T-helper 2 cell treated with Interferon-gamma antibody and Interleukin-4, amounts not matched to agents 5 μg/mL and 100 μg/mL, for 36 hours (primary cell): ENCODE measurements at regions not wholly inside any gene's neighbourhood (a gene's known extent, or its start where the extent isn't known, plus 50 kb on each side); places are given as distances from the start of the nearest gene placed in this dataset.

Source experiments
- DNase-seq: peaks from one replicate; pipeline ENCODE4 v3.0.0; 2021; ENCODE audit warnings: low spot score
- H3K27ac Mint-ChIP-seq: one replicate; pipeline ENCODE4 v1.8.0; 2021; ENCODE audit warnings: mild to moderate bottlenecking, mixed read lengths
- H3K27me3 Mint-ChIP-seq: one replicate; pipeline ENCODE4 v1.8.0; 2021; ENCODE audit warnings: low read depth, mixed read lengths
- H3K36me3 Mint-ChIP-seq: one replicate; pipeline ENCODE4 v1.8.0; 2021; ENCODE audit warnings: low read depth, mixed read lengths
- H3K4me1 Mint-ChIP-seq: one replicate; pipeline ENCODE4 v1.8.0; 2021; ENCODE audit warnings: low read depth, mixed read lengths
- H3K4me3 Mint-ChIP-seq: one replicate; pipeline ENCODE4 v1.8.0; 2022; ENCODE audit warnings: mild to moderate bottlenecking, moderate library complexity, mixed read lengths
- H3K9me3 Mint-ChIP-seq: one replicate; pipeline ENCODE4 v1.8.0; 2021; ENCODE audit warnings: mixed read lengths

GRCh38 chr7:46003896-46004875 lies 83.1 kb upstream of the IGFBP3 start:
- H3K36me3 Mint-ChIP-seq = no peaks in the 10 kb centered on the region
- no peaks in the 10 kb centered on the region for H3K9me3 Mint-ChIP-seq
- H3K27ac Mint-ChIP-seq = no peak overlapping the region

GRCh38 chr7:46003161-46003560 lies 82.1 kb upstream of the IGFBP3 start:
- Mint-ChIP-seq H3K9me3 (no peaks in the 10 kb centered on the region), H3K4me3 (no peak overlapping the region), H3K4me1 (no peaks in the 10 kb centered on the region), H3K36me3 (no peaks in the 10 kb centered on the region), H3K27me3 (no peaks in the 10 kb centered on the region), H3K27ac (no peak overlapping the region)
- no peak for DNase-seq

More at GRCh38 chr7:46003896-46004875, 83.1 kb upstream of the IGFBP3 start:
- no peak overlapping the region for H3K4me3 Mint-ChIP-seq
- no peaks in the 10 kb centered on the region for H3K4me1 Mint-ChIP-seq
- no peak for DNase-seq
- H3K27me3 Mint-ChIP-seq = no peaks in the 10 kb centered on the region

- Mint-ChIP-seq H3K9me3 (peaks cover 17% of the 10 kb centered on the region), H3K27me3 (no peaks in the 10 kb centered on the region), H3K36me3 (no peaks in the 10 kb centered on the region), H3K27ac (no peak overlapping the region), H3K4me3 (no peak overlapping the region), H3K4me1 (no peaks in the 10 kb centered on the region)
- no peak for DNase-seq
Measured at GRCh38 chr7:46000513-46000912, 79.4 kb upstream of the IGFBP3 start.

- H3K27me3 Mint-ChIP-seq = no peaks in the 10 kb centered on the region
- no peak overlapping the region for H3K27ac Mint-ChIP-seq
- no peak overlapping the region for H3K4me3 Mint-ChIP-seq
- no peaks in the 10 kb centered on the region for H3K4me1 Mint-ChIP-seq
- DNase-seq = no peak
- no peaks in the 10 kb centered on the region for H3K36me3 Mint-ChIP-seq
- H3K9me3 Mint-ChIP-seq = peaks cover 20% of the 10 kb centered on the region
Measured at GRCh38 chr7:45999541-45999940, 78.5 kb upstream of the IGFBP3 start.

- DNase-seq = no peak
- H3K27ac Mint-ChIP-seq = no peak overlapping the region
- no peaks in the 10 kb centered on the region for H3K27me3 Mint-ChIP-seq
- no peaks in the 10 kb centered on the region for H3K4me1 Mint-ChIP-seq
- H3K9me3 Mint-ChIP-seq = peaks cover 25% of the 10 kb centered on the region
- no peak overlapping the region for H3K4me3 Mint-ChIP-seq
- H3K36me3 Mint-ChIP-seq = no peaks in the 10 kb centered on the region
Measured at GRCh38 chr7:45998506-45998905, 77.4 kb upstream of the IGFBP3 start.

GRCh38 chr7:45993621-45994020 lies 72.5 kb upstream of the IGFBP3 start:
- no peak for DNase-seq
- Mint-ChIP-seq H3K27ac (no peak overlapping the region), H3K9me3 (peaks cover 27% of the 10 kb centered on the region), H3K4me1 (no peaks in the 10 kb centered on the region), H3K4me3 (no peak overlapping the region), H3K27me3 (no peaks in the 10 kb centered on the region), H3K36me3 (no peaks in the 10 kb centered on the region)

- Mint-ChIP-seq H3K27me3 (no peaks in the 10 kb centered on the region), H3K9me3 (peaks cover 27% of the 10 kb centered on the region), H3K4me1 (no peaks in the 10 kb centered on the region), H3K4me3 (no peak overlapping the region), H3K27ac (no peak overlapping the region), H3K36me3 (no peaks in the 10 kb centered on the region)
- DNase-seq = no peak
Measured at GRCh38 chr7:45992826-45993225, 71.8 kb upstream of the IGFBP3 start.

GRCh38 chr7:45990276-45990675 lies 69.2 kb upstream of the IGFBP3 start:
- H3K27me3 Mint-ChIP-seq = no peaks in the 10 kb centered on the region
- H3K9me3 Mint-ChIP-seq = peaks cover 7% of the 10 kb centered on the region
- no peak overlapping the region for H3K27ac Mint-ChIP-seq
- no peaks in the 10 kb centered on the region for H3K4me1 Mint-ChIP-seq
- no peak overlapping the region for H3K4me3 Mint-ChIP-seq
- no peak for DNase-seq
- H3K36me3 Mint-ChIP-seq = no peaks in the 10 kb centered on the region

GRCh38 chr7:45988405-45989057 lies 67.5 kb upstream of the IGFBP3 start:
- H3K4me1 Mint-ChIP-seq = no peaks in the 10 kb centered on the region
- no peak for DNase-seq
- H3K36me3 Mint-ChIP-seq = no peaks in the 10 kb centered on the region
- peaks cover 2% of the 10 kb centered on the region for H3K9me3 Mint-ChIP-seq
- H3K4me3 Mint-ChIP-seq = no peak overlapping the region
- no peaks in the 10 kb centered on the region for H3K27me3 Mint-ChIP-seq
- H3K27ac Mint-ChIP-seq = no peak overlapping the region

- DNase-seq = no peak
- Mint-ChIP-seq H3K4me1 (no peaks in the 10 kb centered on the region), H3K27me3 (no peaks in the 10 kb centered on the region), H3K36me3 (no peaks in the 10 kb centered on the region), H3K27ac (no peak overlapping the region), H3K9me3 (no peaks in the 10 kb centered on the region), H3K4me3 (no peak overlapping the region)
Measured at GRCh38 chr7:45987521-45988290, 66.6 kb upstream of the IGFBP3 start.

- no peaks in the 10 kb centered on the region for H3K9me3 Mint-ChIP-seq
- H3K27ac Mint-ChIP-seq = no peak overlapping the region
- no peaks in the 10 kb centered on the region for H3K27me3 Mint-ChIP-seq
- no peaks in the 10 kb centered on the region for H3K36me3 Mint-ChIP-seq
- H3K4me1 Mint-ChIP-seq = no peaks in the 10 kb centered on the region
- no peak overlapping the region for H3K4me3 Mint-ChIP-seq
- DNase-seq = no peak
Measured at GRCh38 chr7:45986355-45987298, 65.6 kb upstream of the IGFBP3 start.

- no peak for DNase-seq
- no peaks in the 10 kb centered on the region for H3K36me3 Mint-ChIP-seq
- no peaks in the 10 kb centered on the region for H3K9me3 Mint-ChIP-seq
- H3K27ac Mint-ChIP-seq = no peak overlapping the region
- no peaks in the 10 kb centered on the region for H3K4me1 Mint-ChIP-seq
- no peak overlapping the region for H3K4me3 Mint-ChIP-seq
- no peaks in the 10 kb centered on the region for H3K27me3 Mint-ChIP-seq
Measured at GRCh38 chr7:45985902-45986301, 64.8 kb upstream of the IGFBP3 start.
